GM11168 (cell line): ENCODE measurements at regions not wholly inside any gene's neighbourhood (a gene's known extent, or its start where the extent isn't known, plus 50 kb on each side); places are given as distances from the start of the nearest gene placed in this dataset.

Experiments used
- in situ Hi-C: fragments of 300-500 bp; cut with MboI; formaldehyde crosslinking; loops from one replicate; pipeline ENCODE4 v1.12.0; 2022; ENCODE audit warnings: low sequenced_read_pairs; ENCODE audit not compliant: unreplicated experiment

DNA sequence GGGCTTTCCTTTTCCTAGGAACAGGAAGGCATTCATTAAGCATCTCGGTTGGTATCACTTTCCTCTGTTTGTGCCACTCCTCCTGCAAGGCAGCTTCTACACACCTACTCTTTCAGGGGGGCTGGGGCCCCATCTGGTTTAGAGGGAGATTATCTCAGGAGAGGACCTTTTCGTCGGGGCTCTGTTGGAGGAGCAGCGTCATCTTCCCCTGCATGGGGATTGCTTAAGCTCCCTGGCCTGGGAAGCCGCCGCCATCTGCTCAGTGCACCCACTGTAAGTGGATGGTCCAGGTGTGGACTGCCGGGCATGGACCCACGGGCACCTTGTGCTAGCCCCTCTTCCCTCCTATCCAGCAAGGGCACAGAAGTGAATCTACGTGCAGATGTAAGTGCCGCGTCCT, 355.3 kb upstream of the SMIM21 start:
- in situ Hi-C loops, result no loop called here

DNA sequence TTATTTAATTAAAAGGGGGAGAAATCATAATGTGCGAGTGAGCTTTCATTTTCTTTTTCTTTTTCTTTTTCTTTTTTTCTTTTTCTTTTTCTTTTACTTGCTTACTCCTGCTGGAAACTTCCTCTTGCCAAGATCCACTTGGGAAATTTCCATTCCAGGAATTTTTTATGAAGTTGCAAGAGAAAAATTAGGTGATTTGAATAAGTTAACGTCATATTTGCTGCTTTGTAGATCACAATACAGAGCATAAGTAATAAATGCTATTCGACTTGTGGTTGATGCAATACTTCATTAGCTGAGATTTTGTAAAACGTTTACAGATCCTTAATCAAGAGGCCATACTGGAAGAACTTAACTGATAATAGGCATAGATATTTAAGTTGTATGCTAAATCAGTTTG, 354.7 kb upstream of the SMIM21 start:
- in situ Hi-C loops, result no loop called here

DNA sequence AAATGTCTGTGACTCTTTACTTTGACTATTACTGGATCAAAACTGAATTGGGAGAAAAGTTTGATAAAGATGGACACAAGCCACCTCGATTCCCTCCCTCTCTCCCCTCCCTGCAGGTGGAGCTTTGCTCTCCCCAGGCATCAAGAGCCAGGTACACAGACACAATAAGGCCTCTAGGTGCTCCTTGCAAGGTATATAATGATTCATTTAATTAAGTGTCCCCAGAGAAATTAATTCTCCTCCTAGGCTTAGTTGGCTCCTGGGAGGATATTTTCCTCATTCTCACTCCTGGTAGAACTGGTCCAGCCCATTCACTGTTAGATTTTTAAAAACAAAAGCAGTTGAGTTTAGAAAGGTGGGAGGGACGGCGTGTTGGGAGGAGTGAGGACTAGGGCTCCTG, 352.4 kb upstream of the SMIM21 start:
- in situ Hi-C loops, result no loop called here

DNA sequence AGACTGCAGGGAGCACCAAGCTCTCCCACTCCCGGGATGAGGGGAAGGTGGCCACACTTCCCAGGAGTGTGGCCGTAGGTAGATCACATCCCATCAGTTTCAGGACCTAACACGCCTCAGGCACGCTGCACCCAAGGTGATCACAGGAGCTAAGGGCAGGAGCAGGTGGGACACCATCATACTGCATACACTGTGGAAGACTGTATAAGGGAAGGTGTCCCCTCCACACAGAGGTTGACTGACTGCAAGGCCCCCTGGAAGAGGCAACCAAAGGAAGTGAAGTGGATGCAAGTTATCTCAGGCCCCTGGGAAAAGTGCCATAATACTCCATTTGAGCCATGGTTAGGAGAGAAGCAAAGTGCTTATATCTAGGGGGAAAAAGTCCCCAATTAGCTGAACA, 351.9 kb upstream of the SMIM21 start:
- in situ Hi-C loops, result no loop called here

DNA sequence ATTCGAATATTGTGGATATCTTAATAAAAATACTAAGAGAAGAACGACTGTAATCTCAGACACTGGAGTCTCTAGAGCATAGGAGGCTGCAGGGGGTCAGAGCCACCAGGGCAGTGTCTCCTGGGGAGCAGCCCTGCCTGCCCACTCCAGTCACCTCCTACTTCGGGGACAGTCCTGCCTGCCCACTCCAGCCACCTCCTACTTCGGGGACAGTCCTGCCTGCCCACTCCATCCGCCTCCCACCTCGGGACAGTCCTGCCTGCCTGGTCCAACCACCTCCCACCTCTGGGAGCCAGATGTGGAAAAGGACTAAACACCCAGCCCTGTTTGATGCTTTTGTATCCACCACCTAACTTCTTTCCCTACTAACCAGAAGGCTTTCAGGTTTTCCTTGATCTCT, 350.1 kb upstream of the SMIM21 start:
- in situ Hi-C loops, result no loop called here

DNA sequence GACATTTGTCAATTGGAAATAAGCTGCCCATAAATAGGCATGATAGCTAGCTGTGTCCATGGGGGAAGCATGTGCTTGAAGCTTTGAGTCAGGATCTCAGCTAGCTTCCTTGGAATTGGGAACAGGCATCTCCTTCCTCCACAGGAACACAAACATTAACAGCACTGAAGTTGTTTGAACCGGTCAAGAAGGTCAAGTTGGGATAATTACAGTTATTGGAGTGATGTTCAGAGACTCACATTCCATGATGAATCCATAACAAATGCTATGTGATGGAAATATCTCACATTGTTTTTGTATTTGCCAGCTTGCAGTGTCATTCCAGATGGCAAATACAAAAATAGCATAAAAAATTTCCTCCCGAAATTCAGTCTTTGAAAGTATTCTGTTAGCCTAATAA, 347.6 kb upstream of the SMIM21 start:
- in situ Hi-C loops, result no loop called here

DNA sequence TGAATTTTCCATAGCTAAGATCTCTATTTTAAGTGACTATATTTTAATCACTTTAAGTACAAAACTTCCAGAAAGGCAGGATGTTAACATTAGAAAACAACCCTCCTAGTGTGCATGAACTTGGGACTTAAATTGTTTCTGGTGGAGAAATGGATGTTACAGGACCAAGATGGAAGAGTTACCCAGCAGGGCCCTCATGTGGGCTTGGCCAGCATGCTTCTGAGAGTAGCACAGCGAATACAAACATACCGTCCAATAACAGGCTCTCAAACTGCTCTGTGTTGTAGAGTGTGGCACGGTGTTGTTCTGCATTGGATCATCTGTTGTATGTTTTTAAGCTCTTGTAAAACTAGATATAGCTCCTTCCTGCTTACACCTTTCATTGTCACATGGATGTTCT, 346.1 kb upstream of the SMIM21 start:
- in situ Hi-C loops, result no loop called here

DNA sequence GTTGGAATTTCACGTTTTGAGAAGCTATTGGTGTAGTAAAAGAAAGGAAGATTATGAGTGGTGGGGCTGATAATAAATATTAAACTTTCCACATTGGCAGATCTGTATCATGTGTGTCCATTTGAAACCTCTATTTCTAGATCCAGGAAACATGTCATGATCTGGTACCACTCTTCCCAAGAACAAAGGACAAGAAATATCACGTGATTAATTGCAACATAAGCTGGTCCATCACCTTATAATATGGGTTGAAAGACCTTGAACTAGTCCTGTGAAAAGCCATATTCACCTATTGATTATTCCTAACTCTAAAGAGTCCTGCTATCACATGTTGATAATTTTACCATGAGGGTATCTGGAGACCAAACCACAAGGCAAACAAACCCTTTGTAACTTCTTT, 335.3 kb upstream of the SMIM21 start:
- in situ Hi-C loops, result no loop called here

DNA sequence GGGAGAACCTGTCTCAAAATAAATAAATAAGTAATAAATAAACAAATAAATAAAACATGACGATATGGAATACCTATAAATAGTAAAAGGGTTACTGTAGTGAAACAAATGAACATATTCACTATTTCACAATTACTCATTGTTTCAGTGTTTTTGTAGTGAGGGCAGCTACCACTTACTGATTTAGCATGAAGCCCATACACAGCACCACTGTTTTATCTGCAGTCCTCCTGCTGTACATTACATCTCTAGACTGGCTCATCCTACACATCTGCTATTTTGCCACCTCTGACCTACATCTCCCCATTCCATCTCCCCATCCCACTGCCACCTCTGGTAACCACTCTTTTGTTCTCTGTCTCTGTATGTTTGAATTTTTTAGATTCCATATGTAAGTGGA, 332.7 kb upstream of the SMIM21 start:
- in situ Hi-C loops, result no loop called here

DNA sequence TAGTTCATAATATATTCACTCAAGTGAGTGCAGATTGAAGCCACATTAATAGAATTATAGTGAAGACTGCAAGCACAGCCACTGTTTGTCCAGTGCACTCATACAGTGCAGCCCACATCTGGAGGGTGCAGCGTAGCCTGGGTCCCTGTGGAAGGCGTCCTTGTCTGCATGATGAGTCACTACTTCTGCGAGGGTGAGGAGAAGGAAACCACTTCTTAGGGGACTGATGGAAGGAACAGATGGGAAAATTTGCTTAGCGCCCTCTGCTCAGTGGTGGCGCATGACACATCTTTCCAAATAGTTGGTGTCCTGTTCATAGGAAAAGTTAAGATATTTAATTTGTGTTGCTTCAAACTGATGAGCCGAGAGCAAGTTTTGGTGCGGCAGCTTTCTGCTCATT, 330.4 kb upstream of the SMIM21 start:
- in situ Hi-C loops, result no loop called here

DNA sequence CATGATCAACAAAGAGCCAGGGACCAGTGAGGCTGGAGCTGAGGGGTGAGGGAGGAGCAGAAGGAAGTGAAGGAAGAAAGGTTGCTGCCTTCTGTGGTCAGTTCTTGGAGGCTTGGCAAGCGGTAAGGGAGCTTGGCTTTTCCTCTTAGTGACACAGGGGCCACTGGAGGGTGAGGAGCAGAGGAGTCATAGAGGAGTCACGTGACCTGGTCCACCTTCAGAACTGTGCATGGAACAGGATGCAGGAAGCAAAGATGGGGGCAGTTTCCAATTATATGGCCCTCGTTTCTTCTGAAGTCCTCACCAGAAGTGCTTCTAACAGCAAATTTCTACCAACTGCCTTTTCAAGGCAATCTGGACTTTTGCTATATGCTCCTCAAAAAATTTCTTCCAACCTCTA, 326.9 kb upstream of the SMIM21 start:
- in situ Hi-C loops, result no loop called here

DNA sequence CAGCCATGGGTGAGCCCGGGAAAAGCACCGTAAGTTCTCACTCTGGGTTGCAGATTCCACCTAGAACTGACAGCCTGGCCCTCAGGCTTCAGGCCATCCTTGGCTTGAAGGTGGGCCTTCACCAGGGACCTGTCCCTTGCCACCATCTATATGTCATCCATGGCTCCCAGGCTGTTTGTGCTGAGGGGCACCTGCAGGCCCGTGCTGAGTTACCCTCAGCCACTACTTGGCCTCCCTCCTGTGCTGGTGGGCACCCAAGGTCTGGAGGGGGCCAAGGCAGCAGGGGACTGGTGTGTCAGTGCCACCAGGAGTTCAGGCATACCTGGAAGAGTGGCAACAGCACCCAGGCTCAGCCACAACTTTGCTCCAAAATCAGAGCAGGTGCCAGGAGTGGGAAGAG, 326.2 kb upstream of the SMIM21 start:
- in situ Hi-C loops, result no loop called here

DNA sequence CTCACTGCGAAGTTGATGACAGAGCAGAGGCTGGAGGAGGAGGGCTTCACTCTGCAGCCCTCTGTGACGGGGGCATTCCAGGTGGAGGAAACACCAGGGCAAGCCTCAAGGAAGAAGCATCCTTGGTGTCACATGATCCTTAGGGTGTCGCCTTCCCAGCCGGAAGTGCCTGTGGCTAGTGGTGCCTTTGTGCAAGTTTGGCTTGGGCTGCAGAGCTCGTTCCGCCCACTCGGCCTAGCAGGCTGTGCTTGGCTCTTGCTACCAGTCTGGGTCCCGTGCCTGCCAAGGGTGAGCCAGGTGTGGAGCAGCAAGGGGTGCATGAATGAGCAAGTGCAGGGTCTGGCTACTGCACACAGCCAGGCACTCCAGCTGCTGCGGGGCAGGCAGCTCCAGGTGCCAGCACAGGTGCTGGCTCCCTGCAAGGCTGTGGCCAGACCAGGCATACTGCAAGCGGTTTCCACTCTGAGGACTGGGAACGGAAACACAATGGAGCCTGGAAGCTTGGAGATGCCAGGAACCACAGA, 325.3 kb upstream of the SMIM21 start:
- in situ Hi-C loops, result no loop called here

DNA sequence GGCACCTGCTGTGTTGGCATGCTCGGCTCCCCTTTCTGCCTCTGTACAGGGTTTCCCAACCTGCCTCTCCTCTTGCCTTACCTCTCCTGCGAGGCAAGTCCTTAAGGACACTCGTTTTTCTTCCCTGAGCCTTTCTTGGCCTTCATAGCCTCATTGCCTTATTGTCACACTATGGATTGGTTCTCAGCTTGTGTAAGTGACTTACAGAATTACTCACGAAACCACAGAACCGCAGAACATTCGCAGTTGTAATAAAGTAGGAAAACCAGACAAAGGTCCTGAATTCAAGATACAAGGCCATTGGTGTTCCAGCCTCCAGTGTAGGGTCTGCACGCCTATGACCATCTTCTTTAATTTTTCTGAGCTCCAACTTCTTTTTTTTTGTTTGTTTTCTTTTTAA, 317.6 kb upstream of the SMIM21 start:
- in situ Hi-C loops, result no loop called here

DNA sequence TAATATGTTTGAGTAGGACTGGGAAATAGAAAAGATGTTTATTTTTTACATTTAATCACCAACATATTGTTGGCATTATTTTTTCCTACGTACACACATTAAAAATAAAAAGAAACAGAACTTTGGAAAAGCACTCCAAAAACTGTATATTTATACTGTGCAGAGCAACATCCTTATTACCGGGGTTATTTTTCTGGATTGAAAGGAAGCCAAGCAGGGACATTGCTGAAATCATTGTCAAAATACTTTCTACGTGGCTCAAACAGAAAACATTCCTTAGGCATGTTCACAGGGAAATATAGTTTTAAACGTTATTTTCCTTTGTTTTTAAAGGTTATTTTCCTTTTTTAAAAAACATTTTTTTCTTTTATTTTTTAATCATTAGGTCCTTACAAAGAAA, 315.0 kb upstream of the SMIM21 start:
- in situ Hi-C loops, result no loop called here

DNA sequence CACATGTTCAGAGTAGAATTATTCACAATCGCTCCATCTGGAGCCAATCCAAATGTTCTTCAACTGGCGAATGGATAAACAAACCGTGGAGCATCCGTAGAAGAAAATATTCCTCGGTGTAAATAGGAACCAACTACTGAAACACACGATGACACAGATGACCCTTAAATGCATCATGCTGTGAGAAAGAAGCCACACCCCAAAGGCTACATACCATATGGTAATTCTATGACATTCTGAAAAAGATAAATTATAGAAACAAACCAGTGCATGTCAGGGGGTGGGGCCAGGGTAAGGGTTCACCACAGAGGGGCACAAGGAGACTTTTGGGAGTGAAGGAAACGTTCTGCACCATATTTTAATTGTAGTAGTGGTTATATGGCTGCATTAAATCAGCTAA, 312.2 kb upstream of the SMIM21 start:
- in situ Hi-C loops, result no loop called here

DNA sequence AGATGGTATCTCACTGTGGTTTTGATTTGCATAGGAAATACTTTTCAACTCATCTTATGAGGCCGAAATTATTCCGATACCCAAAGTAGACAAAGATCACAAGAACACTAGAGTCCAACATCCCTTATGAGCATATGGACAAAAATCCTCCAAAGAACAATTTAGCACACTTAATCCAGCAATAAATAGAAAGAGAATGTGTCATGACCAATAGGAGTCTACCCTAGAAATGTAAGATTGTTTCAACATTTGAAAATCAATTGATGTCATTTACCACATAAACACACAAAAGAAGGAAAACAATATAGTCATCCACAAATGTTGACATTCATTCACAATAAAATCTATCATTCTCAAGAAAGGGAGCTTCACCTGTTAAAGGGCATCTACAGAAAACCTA, 307.8 kb upstream of the SMIM21 start:
- in situ Hi-C loops, result no loop called here

DNA sequence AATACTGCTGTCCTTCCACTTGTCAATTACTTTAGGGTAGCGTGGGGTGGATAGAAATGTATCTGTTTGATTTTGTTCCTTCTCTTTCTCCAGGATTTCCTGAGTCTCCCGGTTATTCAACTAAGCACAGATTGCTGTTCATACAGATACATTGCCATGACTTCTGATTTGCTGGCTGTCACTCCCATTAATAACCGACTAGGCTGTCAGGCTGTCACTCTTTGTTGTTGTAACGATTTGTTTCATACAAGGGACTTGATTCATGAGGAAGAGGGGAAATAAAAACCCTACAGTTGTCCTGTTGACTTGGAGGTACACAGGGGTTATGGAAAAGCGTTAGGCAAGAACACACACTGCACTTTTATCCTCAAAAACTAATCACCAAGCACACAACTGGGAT, 302.7 kb upstream of the SMIM21 start:
- in situ Hi-C loops, result no loop called here

DNA sequence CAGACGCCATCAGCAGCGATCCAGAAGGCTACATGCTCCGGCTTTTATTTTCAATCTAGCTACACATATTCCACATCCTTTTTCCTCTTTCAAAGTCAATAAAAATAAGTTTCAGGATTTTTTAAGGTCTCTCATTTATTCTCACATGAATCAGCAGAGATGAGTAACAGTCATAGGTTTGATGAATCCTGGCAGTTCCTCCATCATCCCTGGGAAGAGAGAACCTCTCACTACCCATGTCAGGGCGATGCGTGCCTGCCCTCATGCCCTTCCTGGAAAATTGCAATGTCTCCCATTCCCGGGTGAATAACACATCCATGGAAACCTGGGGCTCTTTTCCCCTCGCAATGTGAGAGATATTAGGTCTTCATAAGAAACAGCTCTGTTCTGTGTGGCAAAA, 301.1 kb upstream of the SMIM21 start:
- in situ Hi-C loops, result no loop called here

DNA sequence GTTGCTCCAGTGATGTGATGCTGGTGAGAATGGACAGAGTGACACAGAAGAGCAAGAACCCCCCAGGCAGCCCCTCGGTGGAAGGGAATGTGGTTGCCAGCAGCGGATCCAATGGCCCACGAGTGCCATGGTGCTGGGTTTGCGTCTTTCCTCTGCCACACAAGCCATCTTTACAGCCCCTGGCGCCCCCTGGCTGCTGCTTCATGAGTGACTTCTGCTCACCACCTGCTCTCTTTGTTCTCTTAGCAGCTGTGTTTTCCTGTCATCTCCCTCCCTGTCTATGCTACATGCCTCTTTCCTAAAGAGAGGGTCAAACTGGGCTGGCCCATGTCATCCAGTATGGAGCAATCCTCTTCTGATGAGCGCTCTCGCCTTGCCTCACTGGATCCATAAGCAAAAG, 300.0 kb upstream of the SMIM21 start:
- in situ Hi-C loops, result no loop called here

DNA sequence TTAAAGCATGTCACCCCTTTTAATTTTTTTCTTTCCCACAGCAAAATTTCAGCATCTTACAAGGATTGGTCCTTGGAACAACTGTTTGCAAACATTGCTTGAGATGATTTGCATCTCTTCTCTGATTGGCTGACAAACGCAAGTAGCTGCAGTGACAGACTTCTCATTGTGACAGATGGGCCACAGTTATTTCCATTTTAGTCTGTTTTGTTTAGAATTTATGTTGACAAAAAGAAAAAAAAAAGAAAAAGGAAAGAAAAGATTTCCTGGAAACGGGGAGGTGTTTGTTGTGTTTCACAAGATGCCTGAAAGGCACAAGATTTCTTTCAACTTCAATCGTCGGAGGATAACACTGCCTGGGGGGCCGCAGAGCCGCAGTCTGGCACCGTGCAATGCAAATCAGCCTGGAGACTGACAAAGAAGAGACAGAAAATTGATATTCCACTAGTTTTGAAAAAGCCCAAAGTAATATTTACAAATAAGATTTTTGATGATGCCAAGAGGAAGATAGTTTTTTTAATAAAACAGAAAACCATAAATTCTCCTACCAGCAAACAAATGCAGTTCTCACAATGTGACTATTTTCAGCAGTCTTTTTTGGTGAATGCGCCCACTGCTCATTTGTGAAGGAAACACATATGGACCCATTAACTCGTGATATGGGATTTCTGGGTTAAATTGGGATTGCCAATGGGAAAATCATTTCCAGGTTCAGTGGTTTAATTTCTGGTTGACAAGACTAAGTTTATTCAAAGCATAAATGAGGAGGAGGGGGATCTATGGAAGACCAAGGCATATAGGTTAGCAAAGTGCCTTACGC, 296.2 kb upstream of the SMIM21 start:
- in situ Hi-C loops, result no loop called here

DNA sequence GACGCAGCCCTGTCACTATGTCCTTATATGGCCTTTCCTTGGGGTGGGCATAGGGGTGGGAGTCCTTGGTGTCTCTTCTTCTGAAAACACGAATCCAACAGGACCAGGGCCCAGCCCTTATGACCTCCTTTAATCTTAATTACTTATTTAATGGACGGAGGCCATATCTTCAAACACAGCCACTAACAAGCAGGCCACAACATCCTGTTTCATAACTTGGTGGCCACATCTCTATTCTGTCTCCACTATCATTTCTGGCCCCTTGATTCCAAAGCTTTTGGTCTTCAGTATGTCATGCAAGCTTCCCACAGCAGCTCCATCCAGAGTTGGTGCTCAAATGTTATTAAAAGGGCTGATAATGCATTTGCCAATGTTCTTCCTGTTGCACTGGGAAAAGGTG, 287.3 kb upstream of the SMIM21 start:
- in situ Hi-C loops, result no loop called here
